ENCODE measurements at regions not wholly inside any gene's neighbourhood (a gene's known extent, or its start where the extent isn't known, plus 50 kb on each side); places are given as distances from the start of the nearest gene placed in this dataset.

DNA sequence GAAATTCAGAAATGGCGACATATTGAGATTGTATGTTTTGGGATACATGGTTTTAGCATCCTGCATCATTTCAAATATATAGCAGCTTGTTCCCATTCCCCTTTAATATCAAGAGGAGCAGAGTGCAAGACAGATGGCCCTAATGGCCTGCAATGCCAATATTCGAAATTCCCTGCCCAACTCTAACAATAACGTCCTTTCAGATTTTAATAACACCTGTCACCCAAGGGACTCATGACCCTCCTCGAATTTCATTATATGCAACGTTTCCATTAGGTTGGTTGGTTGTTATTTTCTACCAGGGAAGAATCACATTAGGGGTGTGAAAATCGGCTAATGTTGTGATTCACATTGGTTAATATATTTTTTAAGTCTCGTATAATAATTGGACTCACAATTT is 170.0 kb downstream of the TNFSF13B start:
- DNase-seq = no peak

DNA sequence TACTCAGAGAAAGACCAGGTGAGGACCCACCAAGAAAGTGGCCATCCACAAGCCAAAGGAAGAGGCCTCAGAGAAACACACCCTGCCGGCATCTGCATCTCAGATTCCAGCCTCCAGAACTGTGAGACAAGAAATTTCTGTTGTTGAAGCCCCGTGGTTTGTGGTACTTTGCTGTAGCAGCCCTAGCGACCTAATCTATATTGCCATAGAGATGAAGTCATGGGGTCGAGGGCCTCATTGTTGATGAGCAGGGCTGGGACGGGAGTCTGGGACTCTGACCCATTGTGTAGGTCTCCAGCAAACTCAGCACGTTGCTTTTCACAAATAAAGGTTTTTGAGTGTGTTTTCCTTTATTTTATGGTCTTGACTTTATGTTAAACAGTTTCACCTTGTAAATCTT is 174.9 kb downstream of the TNFSF13B start:
- no peak for DNase-seq

DNA sequence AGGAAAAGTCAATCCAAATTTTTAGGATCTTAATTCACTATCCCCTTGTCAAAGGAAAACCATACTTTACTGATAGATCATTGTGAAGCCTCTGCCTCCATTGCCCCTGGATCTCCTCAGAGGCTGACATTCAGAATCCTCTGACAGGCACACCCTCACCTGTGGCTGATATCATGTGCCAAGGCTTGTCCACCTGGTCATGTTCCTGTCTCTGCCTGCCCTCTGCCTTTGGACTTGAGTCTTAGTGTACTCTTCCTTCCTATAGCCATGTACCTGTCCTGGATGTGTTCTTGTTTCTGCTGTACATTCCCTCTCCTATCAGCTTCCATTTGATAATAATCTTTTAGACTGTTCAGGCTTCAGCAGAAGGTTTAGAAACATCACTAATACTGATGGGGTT is 179.4 kb downstream of the TNFSF13B start:
- DNase-seq = no peak

DNA sequence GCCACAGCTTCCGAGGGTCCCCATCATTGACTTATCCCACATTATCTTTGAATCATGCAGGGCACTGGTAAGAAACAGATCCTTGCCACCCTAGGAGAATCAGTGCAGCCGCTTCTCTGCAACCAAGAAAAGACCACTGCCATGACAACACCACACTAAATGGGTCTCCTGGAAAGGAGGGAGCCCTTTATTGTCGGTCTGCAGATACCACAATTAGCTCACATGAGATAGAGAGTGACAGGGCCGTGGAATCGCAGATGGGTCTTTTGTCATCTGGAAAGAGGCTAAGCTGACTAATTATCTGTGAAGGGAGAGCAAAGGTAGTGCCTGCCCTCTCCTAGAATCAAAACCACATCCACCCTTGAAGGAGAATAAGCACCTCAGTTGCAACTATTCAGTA is 178.3 kb upstream of the MYO16 start:
- no peak for DNase-seq

DNA sequence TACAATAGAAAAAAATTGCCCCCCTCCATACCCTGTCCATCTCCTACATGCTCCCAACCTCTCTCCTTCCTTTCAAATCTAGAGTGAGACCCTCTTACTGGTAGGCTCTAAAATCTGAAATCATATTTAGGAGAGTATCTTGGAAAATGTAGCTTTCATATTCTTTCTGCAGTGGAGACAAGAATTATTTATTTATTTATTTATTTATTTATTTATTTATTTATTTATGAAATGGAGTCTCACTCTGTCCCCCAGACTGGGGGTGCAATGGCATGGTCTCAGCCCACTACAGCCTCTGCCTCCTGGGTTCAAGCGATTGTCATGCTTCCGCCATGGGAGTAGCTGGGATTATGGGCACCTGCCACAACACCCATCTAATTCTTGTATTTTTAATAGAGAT is 174.1 kb upstream of the MYO16 start:
- no peak for DNase-seq

DNA sequence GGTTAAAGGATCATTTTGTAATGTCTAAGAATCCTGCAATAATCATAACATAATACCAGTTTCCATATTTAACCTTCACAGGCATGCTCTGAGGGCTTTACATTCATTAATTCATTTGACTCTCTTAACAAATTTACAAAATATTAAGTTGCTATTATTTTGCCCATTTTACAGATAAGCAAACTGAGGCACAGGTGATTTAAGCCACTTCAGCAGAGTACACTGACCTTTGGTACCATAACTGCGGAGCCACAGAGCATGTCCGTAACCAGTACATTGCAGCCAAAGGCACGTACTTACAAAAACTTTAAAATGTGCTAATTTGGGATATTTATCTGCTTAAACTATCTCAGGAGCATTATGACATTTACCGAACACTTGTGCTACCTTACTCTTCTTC is 169.4 kb upstream of the MYO16 start:
- no peak for DNase-seq

DNA sequence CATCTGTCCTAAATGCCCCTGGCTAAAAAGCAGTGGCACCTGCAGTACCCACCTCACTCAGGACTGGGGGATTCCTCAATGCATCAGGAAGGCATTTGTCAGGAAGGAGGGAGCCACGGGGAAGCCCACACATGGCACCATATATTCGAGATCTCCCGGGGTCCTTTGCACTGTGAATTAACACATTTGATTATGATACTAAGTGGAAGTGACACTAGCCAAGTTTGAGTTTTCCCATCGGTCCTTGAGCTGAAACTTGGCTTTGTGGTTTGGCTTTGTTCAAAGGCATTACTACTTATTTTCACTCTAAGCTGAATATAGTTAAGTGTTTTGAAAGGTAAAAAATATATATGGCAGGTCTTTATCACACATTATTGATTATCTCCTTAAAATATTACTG is 168.7 kb upstream of the MYO16 start:
- no peak for DNase-seq

DNA sequence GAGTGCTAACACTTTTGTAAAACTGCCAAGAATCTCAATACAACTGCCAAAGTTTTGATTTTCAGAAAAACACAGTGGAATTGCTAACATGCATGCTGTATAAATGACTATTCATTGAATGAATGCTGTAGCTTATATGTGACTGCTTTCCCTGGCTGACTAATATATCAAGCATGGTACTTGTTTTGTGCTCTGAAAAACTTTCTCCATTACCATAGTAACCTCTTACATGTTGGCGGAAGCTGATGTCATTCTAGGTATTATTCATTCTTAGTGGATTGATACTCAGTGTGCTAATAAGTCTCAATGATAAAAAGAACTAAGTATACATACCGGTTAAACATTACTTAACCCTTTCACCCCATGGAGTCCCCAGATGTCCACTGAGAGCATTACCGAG is 166.1 kb upstream of the MYO16 start:
- DNase-seq = no peak

DNA sequence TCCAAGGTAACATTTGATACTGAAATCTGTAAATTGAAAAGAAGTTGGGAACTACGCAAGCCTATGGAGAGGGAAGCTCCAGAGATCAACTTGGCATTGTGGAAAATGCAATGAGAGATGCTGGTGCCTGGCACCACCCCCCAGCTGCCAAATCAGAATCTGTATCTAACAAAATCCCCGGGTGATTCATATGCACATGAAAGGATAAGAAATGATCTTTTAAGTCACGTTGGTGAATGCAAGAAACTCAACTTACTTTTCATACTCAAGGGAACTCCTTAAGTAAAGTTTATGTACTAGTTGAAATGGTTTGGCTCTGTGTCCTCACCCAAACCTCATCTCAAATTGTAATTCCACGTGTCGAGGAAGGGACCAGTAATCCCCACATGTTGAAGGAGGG is 158.5 kb upstream of the MYO16 start:
- no peak for DNase-seq

DNA sequence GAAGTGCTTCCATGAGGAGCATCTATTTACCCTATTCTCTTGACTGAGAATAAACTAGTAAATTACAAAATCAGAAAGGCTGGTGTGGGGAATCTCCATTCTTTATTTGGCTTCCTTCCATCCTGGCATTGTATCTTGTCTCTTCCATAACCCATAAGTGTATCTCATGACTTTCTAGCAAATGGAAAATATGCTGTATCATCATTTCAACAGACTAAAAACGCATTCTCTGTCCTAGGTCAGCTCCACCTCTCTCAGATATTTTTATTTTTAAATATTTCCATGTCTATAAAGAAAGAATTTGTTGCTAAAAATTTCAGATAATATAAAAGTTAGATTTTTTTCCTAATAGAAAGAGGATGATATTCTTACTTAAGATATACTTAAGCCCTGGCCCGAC is 154.2 kb upstream of the MYO16 start:
- no peak for DNase-seq

DNA sequence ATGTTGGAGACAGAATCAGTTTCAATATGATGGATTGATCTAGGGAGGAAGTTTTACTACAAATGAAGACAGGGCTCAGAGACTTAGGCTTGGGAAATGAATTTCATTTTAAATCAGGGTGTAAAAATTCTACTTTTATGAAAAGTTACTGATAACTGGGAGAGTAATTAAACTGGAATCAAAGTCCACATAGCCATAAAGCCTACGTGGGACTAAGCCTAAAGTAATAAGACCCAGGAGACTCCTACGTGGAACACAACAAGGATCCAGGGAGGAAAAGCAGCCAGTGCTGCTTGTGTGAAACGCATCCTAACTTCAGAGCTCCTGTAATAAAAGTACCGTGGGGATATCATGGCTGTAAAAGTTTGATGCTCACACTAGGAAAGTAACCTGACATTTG is 152.0 kb upstream of the MYO16 start:
- no peak for DNase-seq

DNA sequence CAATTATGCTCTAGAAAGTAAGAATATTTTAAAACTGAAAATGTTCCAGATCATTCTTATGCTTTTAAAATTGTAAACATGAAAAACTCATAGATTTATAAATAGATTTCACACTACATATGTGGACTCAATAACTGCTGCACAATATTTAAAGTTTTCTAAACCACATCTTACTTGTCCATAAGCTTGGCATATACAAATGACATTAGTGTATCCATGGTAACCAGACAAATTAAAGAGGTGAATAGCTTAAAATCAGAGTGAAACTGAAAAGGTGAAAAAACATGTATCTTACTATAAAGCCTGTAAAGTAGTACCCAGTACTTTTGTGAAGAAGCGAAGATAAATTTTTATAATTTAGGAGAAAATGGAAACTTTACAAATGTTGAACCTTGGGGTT is 151.2 kb upstream of the MYO16 start:
- no peak for DNase-seq

DNA sequence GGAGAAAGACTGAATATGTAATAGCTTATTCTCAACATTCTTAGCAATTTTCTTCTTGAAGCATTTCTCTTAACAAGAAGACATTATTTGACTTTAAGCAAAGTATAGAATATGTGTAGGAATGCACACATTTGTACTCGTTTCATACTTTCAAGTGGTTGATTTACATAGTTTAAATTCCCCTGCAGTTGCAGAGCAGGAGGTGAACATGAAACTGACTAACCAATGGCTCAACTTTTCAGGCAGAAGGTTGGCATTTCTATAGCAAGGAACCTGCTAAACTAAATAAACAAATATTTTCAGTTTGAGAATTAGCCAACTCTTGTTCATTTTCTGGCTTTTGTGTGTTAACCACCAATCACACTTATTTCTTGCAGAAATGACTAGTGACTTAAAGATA is 145.4 kb upstream of the MYO16 start:
- DNase-seq = no peak

DNA sequence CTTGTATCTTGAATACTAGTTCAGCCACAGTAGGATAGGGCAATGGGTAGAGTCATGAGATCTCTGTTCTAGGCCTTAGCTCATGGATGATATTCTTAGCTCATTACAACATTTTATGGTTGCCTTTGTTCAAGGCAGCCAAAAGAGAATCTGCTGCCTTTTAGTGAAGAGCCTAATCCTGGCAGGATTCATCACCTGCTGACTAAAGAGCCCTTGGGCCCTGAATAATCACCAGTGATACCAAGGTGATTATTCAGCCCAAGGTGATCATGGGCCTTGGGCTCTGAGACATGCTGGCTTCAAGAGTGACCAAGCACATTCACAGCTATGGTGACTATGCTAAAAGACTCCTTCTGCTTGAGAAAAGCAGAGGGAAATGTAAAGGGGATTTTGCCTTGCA is 143.3 kb upstream of the MYO16 start:
- DNase-seq = no peak

DNA sequence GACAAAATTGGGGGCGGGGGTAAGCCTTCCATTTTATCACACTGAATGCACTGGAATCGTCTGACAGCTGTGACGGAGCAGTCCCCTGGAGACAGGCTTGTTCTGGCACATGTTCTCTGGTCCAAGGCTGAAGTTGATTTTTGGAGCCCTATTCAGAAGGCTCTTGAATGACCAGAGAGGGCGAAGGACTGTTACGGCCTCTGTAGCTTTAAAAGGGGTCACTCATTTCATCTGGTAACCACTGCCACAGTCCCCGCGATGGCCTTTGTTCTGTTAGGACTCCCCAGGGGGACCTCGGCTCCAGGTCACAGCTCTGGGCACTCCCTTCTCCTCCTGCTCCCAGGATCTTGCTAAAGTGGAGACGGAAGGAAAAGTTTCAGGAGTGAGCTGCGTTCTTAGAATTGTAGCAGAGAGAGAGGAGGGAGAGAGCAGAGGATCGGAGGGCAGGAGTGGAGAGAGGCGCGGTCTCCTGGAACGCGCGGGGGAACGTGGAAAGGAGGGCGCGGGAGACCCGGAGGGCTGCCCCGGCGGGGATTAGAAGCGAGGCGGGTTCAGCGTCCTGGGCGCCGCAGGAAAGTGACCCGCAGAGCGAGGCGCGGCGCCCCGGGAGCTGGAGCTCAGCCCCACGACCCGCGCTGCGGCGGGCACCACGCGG is 134.3 kb upstream of the MYO16 start:
- DNase-seq = no peak

DNA sequence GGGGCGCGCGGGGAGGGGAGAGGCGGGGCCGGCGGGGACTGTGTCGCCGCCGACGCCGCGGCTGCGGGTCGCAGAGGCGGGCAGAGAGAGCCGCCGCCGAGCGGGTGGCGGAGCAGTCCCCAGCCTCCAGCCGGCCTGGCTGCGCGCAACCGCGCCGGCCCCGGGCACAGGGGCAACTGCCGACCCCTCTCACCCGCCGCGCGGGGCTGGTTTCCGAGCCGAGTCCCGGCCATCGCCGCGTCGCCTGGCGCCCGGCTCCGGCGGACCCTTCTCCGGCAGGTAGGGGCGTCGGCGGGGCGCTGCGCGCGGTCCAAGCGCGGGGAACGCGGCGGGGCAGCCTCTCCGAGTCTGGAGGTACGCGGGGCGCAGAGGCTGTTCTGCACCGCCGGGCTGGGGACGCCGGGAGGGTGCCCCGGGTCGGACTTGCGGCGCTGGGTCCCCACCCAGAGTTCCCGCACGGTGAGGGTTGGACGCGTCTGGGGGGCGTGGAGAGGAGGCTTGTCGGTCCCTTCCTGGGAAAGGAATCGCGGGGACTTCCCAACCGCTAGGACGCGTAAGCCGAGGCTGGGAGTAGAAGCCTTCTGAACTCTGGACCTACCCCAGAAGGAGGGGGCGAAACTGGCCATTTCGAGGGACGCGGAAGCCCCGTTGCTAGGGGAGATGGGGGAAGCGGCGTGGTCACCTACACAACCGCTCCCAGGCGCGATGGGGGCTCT is 133.6 kb upstream of the MYO16 start:
- no peak for DNase-seq

DNA sequence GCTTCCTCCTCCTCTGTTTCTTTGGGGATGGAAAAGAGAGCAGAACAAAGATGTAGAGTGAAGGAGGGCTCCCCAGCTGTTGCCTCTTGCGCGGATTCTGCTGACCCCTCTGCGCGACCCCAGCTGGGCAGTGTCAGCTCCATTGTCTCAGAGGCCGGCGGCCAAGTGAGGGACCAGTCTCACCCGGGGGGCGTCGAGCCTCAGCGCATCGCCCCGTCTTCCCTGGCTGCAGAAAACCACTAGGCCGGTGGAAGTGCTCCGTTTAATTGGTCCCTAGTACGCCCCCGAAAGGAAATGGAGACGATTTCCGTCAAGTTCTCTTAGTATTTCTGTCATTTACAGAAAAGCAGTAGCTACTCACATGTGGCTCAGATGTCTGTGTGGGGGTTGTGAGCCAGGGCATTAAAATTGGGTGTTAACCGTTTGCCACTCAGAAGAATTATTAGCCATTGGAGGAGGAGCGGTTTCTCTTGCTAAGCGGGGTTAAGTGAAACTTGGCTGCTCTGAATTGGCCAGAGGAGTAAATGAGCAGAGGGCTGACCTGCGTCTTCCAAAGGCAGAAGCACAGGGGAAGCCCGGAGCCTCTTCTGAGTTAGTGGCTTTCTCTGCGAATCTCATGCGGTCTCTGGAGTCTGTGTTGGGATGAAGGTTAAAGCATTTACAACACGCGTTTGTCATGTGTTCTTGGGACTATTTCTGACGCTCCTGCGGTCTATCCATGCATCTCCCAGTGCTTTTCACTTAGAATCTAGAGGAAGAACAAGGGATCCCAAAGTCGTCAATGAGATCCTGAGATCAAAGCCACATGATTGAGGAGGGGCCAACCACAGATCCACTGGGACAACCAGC is 132.8 kb upstream of the MYO16 start:
- DNase-seq = no peak

DNA sequence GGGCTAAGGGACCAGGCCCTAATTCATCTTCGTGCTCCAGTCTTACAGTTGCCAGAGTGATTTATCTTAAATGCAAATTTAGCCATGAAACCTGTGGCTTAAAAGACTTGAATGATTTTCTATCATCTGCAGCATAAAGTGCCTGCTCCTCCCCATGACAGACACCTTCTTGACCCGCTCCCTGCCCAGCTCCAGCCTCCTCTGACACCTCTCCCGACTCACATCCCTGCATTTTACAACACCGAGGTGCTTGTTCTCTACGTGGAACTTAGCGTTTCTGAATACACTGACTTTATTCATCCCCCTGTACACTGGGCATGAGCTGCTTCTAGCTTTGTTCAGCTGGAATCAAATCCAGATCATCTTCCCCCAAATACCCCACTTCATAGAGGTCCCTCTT is 128.7 kb upstream of the MYO16 start:
- DNase-seq = no peak

DNA sequence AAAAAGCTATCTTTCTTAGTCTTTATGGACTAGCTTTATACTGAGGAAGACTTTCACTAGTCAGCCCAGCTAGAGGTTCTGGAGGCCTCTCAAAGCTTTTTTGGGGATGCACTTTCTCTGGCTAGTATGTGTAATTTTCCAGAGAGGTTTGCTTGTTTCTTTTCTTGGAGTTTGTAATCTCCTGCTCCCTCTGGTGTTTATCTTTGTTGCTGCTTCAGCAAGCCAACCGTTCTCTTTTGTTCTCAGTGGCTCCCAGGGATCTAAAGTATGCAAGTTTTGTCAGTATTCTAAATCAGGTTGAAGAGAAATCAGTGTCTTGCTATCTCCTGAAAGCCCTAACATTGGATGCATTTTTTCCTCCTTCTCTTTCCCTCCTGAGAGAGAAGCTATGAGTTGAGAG is 121.1 kb upstream of the MYO16 start:
- no peak for DNase-seq

DNA sequence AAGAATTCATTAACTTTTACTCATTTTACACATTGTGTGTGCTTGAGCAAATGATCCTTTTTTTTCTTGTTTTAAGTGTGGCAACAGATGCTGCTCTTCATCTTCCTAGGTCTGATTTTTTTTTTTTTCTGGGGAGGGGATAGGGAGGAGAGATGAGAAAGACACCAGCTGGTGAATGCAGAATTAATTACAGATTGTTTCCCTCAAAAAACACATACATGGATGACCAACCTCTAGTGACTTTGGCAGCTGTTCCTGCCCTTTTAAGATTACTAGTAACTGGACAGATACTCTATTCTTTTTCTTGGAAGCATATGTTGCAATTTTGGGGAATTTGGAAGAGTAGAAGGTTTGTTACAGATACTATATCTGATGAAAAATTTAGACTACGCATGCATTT is 103.6 kb upstream of the MYO16 start:
- DNase-seq = no peak

DNA sequence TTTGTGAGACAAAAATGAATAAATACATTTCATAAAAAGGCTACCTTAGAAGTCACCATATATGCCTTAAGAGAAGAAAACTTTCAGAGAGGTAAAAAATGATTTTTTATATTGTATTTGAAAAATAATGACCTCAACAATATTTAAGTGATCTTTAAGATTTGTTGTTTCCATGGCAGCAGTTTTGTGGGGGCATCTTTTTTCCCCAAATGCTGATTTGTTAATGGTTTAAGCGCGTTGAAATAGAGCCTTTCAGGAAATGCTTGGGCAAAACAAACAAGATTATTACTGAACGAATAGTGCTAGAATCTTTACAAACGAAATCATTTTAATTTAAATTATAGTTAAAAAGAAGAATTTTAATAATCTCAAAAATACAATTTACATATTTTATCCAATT is 103.1 kb upstream of the MYO16 start:
- no peak for DNase-seq

DNA sequence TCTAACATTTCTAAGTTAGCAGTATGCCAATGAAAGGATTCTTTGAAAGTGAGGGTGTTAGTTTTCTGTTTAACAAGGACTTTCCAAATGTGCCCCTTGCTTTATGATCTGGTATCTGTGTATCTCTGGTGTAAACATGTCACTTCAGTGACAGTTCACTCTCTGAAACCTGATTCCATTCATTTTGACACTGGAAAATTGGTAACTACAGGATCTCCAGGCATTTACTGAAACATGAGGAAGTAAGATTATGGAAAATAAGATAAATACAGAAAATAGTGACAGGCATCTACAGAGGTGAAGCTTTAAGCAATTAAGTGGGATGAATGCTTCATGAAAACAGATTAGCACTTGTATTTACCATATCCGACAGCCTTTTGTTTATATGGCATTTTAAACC is 101.6 kb upstream of the MYO16 start:
- DNase-seq = no peak

DNA sequence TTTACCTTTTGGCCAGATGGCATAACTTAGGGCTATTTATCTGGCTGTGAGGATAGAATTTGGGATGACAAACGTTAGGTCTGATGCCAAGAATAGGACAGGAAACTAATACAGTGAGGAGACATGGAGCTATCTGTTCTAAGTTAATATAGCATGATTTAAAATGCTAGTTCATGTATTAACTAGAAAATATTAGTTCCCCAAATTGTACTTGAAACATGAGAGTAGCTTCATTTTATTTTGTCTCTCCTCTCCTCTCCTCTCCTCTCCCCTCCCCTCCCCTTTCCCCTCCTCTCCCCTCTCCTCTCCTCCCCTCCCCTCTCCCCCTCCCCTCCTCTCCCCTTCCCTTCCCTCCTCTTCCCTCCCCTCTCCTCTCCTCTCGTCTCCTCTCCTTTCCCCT is 101.1 kb upstream of the MYO16 start:
- no peak for DNase-seq

DNA sequence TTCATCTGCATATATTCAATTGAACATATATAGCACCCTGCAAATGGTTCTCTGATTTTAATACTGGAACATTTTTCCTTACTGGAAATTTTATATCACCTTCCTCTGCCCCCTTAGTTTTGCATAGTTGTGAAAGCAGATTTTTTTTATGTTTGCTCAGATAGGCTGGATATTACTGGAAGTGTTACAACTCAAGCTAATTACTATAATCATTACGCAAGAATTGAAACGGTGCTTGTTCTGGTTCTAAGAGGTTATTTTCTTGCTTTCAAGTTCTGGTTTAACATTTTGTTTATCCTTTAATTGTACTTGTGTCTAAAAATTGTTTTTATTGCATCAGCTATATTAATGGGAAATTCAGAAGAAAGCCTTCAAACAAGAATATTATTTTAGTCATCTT is 95.6 kb upstream of the MYO16 start:
- no peak for DNase-seq

All from NCI-H774 (cell line).